ENCODE measurements at regions not wholly inside any gene's neighbourhood (a gene's known extent, or its start where the extent isn't known, plus 50 kb on each side); places are given as distances from the start of the nearest gene placed in this dataset.
A peak's percentile ranks its signal among the peaks of the same experiment; 100 is the strongest.

DNA sequence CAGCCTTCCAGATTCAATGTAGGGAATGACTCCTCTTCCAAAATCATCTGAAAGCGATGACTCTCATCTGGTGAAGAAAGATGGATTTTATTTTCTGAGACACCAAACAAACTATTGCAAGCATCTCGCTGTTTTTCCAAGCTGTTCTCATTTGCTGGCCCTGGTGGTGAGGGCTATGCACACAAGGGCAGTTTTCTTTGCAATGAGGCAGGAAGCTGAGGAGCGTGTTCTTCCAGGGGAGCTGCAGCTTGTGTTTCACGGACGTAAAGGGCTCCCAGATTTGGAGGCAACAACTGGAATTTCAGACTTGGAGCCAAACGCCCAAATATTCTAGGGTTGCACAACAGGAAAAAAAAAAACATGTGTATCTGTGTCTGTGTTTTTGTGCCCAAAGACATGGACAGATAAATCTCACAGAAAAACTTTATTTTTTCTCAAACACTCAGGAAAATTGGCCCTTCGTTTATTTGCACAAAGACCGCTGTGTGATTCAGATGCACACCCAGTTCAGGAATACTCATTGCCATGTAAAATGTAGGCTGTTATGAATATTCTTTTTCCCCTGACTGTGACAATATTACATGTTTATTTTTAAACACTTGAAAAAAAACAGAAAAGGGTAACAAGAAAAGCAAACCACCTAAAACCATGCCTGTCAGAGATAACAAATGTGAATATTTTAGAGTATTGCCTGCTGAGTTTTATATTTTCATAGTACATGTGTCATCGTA is 151.3 kb downstream of the GAS1 start:
- no peak overlapping the region for H3K4me3 ChIP-seq (ENCODE audit: low read depth, poor library complexity, severe bottlenecking)
- TF ChIP-seq POLR2A (IDR thresholded peaks at IDR 0.05) = no peak
- TF ChIP-seq, protein P1, sequence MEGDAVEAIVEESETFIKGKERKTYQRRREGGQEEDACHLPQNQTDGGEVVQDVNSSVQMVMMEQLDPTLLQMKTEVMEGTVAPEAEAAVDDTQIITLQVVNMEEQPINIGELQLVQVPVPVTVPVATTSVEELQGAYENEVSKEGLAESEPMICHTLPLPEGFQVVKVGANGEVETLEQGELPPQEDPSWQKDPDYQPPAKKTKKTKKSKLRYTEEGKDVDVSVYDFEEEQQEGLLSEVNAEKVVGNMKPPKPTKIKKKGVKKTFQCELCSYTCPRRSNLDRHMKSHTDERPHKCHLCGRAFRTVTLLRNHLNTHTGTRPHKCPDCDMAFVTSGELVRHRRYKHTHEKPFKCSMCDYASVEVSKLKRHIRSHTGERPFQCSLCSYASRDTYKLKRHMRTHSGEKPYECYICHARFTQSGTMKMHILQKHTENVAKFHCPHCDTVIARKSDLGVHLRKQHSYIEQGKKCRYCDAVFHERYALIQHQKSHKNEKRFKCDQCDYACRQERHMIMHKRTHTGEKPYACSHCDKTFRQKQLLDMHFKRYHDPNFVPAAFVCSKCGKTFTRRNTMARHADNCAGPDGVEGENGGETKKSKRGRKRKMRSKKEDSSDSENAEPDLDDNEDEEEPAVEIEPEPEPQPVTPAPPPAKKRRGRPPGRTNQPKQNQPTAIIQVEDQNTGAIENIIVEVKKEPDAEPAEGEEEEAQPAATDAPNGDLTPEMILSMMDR (IDR thresholded peaks at IDR 0.05) = no peak
- 29 to 48% methylated on average over 9 of the region's 9 CpGs for WGBS, 2 donors
- intact Hi-C loops (cut with DNase I; ENCODE audit: low total_unique reads) = no loop called here
- DNase-seq (ENCODE audit: low spot score in 2 of 2) = peak in 1 of 2 donors; percentile 59

DNA sequence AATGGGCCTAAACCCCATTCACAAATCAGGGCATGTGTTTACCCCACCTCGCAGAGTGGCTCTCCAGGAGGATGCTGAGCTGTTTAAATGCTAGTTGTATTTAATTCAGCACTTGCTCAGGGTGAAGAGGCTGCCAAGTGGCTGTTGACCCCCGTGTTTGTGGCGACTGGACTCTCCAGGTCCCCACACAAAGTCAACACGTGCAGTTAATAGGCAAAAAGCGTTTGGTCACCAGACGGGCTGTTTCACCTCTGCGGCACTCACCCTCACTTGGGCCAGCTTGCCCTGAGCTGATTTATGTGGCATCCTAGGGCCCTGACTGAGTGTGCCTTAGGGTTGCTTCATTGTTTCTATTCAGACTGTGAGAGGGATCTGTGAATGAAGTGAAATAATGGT is 152.3 kb downstream of the GAS1 start:
- DNase-seq (ENCODE audit: low spot score in 2 of 2) = no peak
- H3K4me3 ChIP-seq (ENCODE audit: low read depth, poor library complexity, severe bottlenecking) = peak overlapping the region; percentile 4
- 60 to 72% methylated on average over 7 of the region's 7 CpGs for WGBS, 2 donors
- intact Hi-C loops (cut with DNase I; ENCODE audit: low total_unique reads) = no loop called here
- no peak for TF ChIP-seq POLR2A (IDR thresholded peaks at IDR 0.05)
- TF ChIP-seq, protein P1 (IDR thresholded peaks at IDR 0.05) = no peak

GRCh38 chr9:86794391-86795046 is 152.8 kb downstream of the GAS1 start:
- intact Hi-C loops (cut with DNase I; ENCODE audit: low total_unique reads) = no loop called here
- H3K4me3 ChIP-seq (ENCODE audit: low read depth, poor library complexity, severe bottlenecking) = no peak overlapping the region
- 54 to 62% methylated on average over 3 of the region's 3 CpGs for WGBS, 2 donors
- DNase-seq (ENCODE audit: low spot score in 2 of 2) = no peak
- TF ChIP-seq, protein P1 (IDR thresholded peaks at IDR 0.05) = no peak
- TF ChIP-seq POLR2A (IDR thresholded peaks at IDR 0.05) = no peak

- 59 to 64% methylated on average over 3 of the region's 3 CpGs for WGBS, 2 donors
- TF ChIP-seq, protein P1 (IDR thresholded peaks at IDR 0.05) = no peak
- TF ChIP-seq POLR2A (IDR thresholded peaks at IDR 0.05) = no peak
- no peak overlapping the region for H3K4me3 ChIP-seq (ENCODE audit: low read depth, poor library complexity, severe bottlenecking)
- intact Hi-C loops (cut with DNase I; ENCODE audit: low total_unique reads) = no loop called here
- no peak for DNase-seq (ENCODE audit: low spot score in 2 of 2)
These were observed 155.2 kb downstream of the GAS1 start for GRCh38 chr9:86792136-86792535.

- TF ChIP-seq POLR2A (IDR thresholded peaks at IDR 0.05) = no peak
- TF ChIP-seq, protein P1 (IDR thresholded peaks at IDR 0.05) = no peak
- 83 to 89% methylated on average over 4 of the region's 4 CpGs for WGBS, 2 donors
- intact Hi-C loops (cut with DNase I; ENCODE audit: low total_unique reads) = no loop called here
- DNase-seq (ENCODE audit: low spot score in 2 of 2) = no peak
- no peak overlapping the region for H3K4me3 ChIP-seq (ENCODE audit: low read depth, poor library complexity, severe bottlenecking)
These were observed 156.5 kb downstream of the GAS1 start for GRCh38 chr9:86790805-86791204.
